GM23338 (cell line): ENCODE measurements at regions not wholly inside any gene's neighbourhood (a gene's known extent, or its start where the extent isn't known, plus 50 kb on each side); places are given as distances from the start of the nearest gene placed in this dataset.

Source experiments
- ATAC-seq: fragments of 200-7000 bp; cut with Tn5 transposase; 3 replicates; pipeline ENCODE4 v1.9.1; 2020
- DNase-seq: peaks from one replicate; pipeline ENCODE4 v3.0.0-alpha.2; 2015; ENCODE audit warnings: low spot score
- H2AFZ ChIP-seq: fragments of 200-600 bp; sonication (generic); 2 replicates; pipeline ENCODE4 v1.8.0; 2016; ENCODE audit warnings: antibody characterized with exemption, mild to moderate bottlenecking, moderate library complexity
- H3F3A ChIP-seq: fragments of 200-600 bp; sonication (generic); replicated peaks from 2 replicates; pipeline ENCODE4 v1.8.0; 2017; ENCODE audit warnings: antibody characterized with exemption, mixed run types, low read depth
- H3K27ac ChIP-seq: fragments of 200-600 bp; sonication (generic); 2 replicates; pipeline ENCODE4 v1.6.1; 2016; ENCODE audit warnings: low read depth
- H3K27me3 ChIP-seq: fragments of 200-600 bp; sonication (generic); 2 replicates; pipeline ENCODE4 v1.8.0; 2016; ENCODE audit warnings: mild to moderate bottlenecking, mixed run types, moderate library complexity; ENCODE audit not compliant: insufficient read depth
- H3K36me3 ChIP-seq: fragments of 200-600 bp; sonication (generic); 2 replicates; pipeline ENCODE4 v1.8.0; 2016; ENCODE audit warnings: mild to moderate bottlenecking; ENCODE audit not compliant: insufficient read depth
- H3K4me1 ChIP-seq: fragments of 200-600 bp; sonication (generic); 2 replicates; pipeline ENCODE4 v1.8.0; 2016; ENCODE audit warnings: mild to moderate bottlenecking, moderate library complexity; ENCODE audit not compliant: insufficient read depth
- H3K4me2 ChIP-seq: fragments of 200-600 bp; sonication (generic); 2 replicates; pipeline ENCODE4 v1.7.1; 2017; ENCODE audit warnings: mixed run types
- H3K4me3 ChIP-seq: fragments of 200-600 bp; sonication (generic); 2 replicates; pipeline ENCODE4 v1.6.1; 2016; ENCODE audit warnings: mixed run types
- H3K79me2 ChIP-seq: fragments of 200-600 bp; sonication (generic); replicated peaks from 2 replicates; pipeline ENCODE4 v1.8.0; 2017; ENCODE audit warnings: mild to moderate bottlenecking; ENCODE audit not compliant: insufficient read depth
- H3K9me2 ChIP-seq: fragments of 200-600 bp; sonication (generic); 2 replicates; pipeline ENCODE4 v1.8.0; 2017; ENCODE audit not compliant: insufficient read depth
- H4K20me1 ChIP-seq: fragments of 200-600 bp; sonication (generic); replicated peaks from 2 replicates; pipeline ENCODE4 v1.8.0; 2017; ENCODE audit warnings: mild to moderate bottlenecking; ENCODE audit not compliant: insufficient read depth
- H3K27ac Mint-ChIP-seq: 2 replicates; pipeline ENCODE4 v1.8.0; 2020; ENCODE audit warnings: inconsistent platforms, mild to moderate bottlenecking, moderate library complexity, mixed read lengths
- H3K27me3 Mint-ChIP-seq: 3 replicates; pipeline ENCODE4 v1.8.0; 2022; ENCODE audit warnings: low read depth, mild to moderate bottlenecking, moderate library complexity, mixed read lengths, inconsistent platforms; ENCODE audit not compliant: insufficient read depth, poor library complexity
- H3K36me3 Mint-ChIP-seq: 3 replicates; pipeline ENCODE4 v1.8.0; 2021; ENCODE audit warnings: low read depth, mild to moderate bottlenecking, inconsistent platforms, moderate library complexity, mixed read lengths
- H3K4me1 Mint-ChIP-seq: 3 replicates; pipeline ENCODE4 v1.8.0; 2020; ENCODE audit warnings: mild to moderate bottlenecking, inconsistent platforms, mixed read lengths
- H3K4me3 Mint-ChIP-seq: 3 replicates; pipeline ENCODE4 v1.8.0; 2021; ENCODE audit warnings: moderate library complexity, mild to moderate bottlenecking, inconsistent platforms, mixed read lengths
- H3K9me3 Mint-ChIP-seq: 3 replicates; pipeline ENCODE4 v1.8.0; 2020; ENCODE audit warnings: moderate library complexity, mild to moderate bottlenecking, inconsistent platforms, mixed read lengths
- CREB1 ChIP-seq: fragments of 250-450 bp; sonication (Bioruptor Pico); IDR thresholded peaks from 2 replicates; pipeline ENCODE4 v1.5.0; 2020; ENCODE audit warnings: low read depth, mild to moderate bottlenecking, moderate library complexity
- EZH2 ChIP-seq: fragments of 200-600 bp; sonication (generic); IDR thresholded peaks from one replicate; pipeline ENCODE4 v1.8.0; 2017; ENCODE audit warnings: antibody characterized with exemption, mild to moderate bottlenecking, low read depth; ENCODE audit not compliant: unreplicated experiment
- JUNB ChIP-seq: IDR thresholded peaks from one replicate; pipeline ENCODE4 v1.6.1; 2016; ENCODE audit warnings: antibody characterized with exemption; ENCODE audit not compliant: unreplicated experiment
- STAT1 ChIP-seq: IDR thresholded peaks from one replicate; pipeline ENCODE4 v1.6.1; 2016; ENCODE audit warnings: antibody characterized with exemption; ENCODE audit not compliant: unreplicated experiment
- ZNF114 ChIP-seq: fragments of 250-450 bp; sonication (Bioruptor Pico); IDR thresholded peaks from 2 replicates; pipeline ENCODE4 v1.5.0; 2020; ENCODE audit warnings: mild to moderate bottlenecking, moderate library complexity
- ZNF462 ChIP-seq: fragments of 250-450 bp; sonication (Bioruptor Pico); IDR thresholded peaks from 2 replicates; pipeline ENCODE4 v1.5.0; 2020; ENCODE audit warnings: mild to moderate bottlenecking, moderate library complexity

GRCh38 chr5:61614606-61615005 lies 282.5 kb downstream of the ZSWIM6 start (continued):
- TF ChIP-seq ZNF462 (no peak), STAT1 (no peak), ZNF114 (CRISPR knock-in tag) (no peak), EZH2 (no peak), JUNB (no peak), CREB1 (CRISPR knock-in tag) (no peak)

GRCh38 chr5:61617039-61617438 lies 285.0 kb downstream of the ZSWIM6 start:
- H3K27ac ChIP-seq: no peak overlapping the region
- Mint-ChIP-seq H3K27me3 (no peaks in the 10 kb centered on the region), H3K27ac (no peak overlapping the region), H3K4me1 (peaks cover 6% of the 10 kb centered on the region), H3K9me3 (no peaks in the 10 kb centered on the region), H3K36me3 (no peaks in the 10 kb centered on the region), H3K4me3 (no peak overlapping the region)
- H3K4me2 ChIP-seq: no peak overlapping the region
- H2AFZ ChIP-seq: no peak overlapping the region
- no peaks in the 10 kb centered on the region for H3K36me3 ChIP-seq
- TF ChIP-seq STAT1 (no peak), JUNB (no peak)
- H3K9me2 ChIP-seq: peaks cover 11% of the 10 kb centered on the region
- no peaks in the 10 kb centered on the region for H3K79me2 ChIP-seq
- H3F3A ChIP-seq: no peaks in the 10 kb centered on the region
- H3K4me3 ChIP-seq: no peak overlapping the region
- ATAC-seq: no peak
- no peaks in the 10 kb centered on the region for H3K4me1 ChIP-seq
- no peak for DNase-seq
- H3K27me3 ChIP-seq: no peaks in the 10 kb centered on the region
- no peaks in the 10 kb centered on the region for H4K20me1 ChIP-seq
